GM13977 (cell line): ENCODE measurements at regions not wholly inside any gene's neighbourhood (a gene's known extent, or its start where the extent isn't known, plus 50 kb on each side); places are given as distances from the start of the nearest gene placed in this dataset.

ENCODE experiments used
- DNase-seq: peaks from one replicate; pipeline ENCODE4 v3.0.0; 2012; ENCODE audit warnings: low spot score
- CTCF ChIP-seq: IDR thresholded peaks from 2 replicates; pipeline ENCODE4 v1.5.1; 2012; ENCODE audit warnings: mild to moderate bottlenecking, control low read depth; ENCODE audit not compliant: insufficient read depth; ENCODE audit errors: extremely low read depth, missing control alignments
- in situ Hi-C: fragments of 300-500 bp; cut with MboI; formaldehyde crosslinking; loops from one replicate; pipeline ENCODE4 v1.12.0; 2022; ENCODE audit warnings: low sequenced_read_pairs, low pct_unique_long_range_greater_than_20kb, mixed read lengths, inconsistent platforms; ENCODE audit not compliant: unreplicated experiment

- no peak for DNase-seq
Measured at GRCh38 chr2:167860082-167860481, 387.3 kb downstream of the STK39 start.

GRCh38 chr2:167859676-167860075, 387.7 kb downstream of the STK39 start:
- in situ Hi-C loops, result no loop called here
- TF ChIP-seq CTCF, result no peak
- DNase-seq, result no peak

More at GRCh38 chr2:167860082-167860481, 387.3 kb downstream of the STK39 start:
- TF ChIP-seq CTCF, result no peak
- in situ Hi-C loops, result no loop called here

GRCh38 chr2:167858086-167858485, 389.3 kb downstream of the STK39 start:
- in situ Hi-C loops, result no loop called here
- TF ChIP-seq CTCF, result no peak
- no peak for DNase-seq

- no peak for TF ChIP-seq CTCF
- in situ Hi-C loops, result no loop called here
- no peak for DNase-seq
Measured at GRCh38 chr2:167857416-167857815, 390.0 kb downstream of the STK39 start.

GRCh38 chr2:167856190-167856589, 391.2 kb downstream of the STK39 start:
- in situ Hi-C loops, result no loop called here

GRCh38 chr2:167855211-167855610, 392.2 kb downstream of the STK39 start:
- no peak for DNase-seq
- in situ Hi-C loops, result no loop called here
- TF ChIP-seq CTCF, result no peak

More at GRCh38 chr2:167856190-167856589, 391.2 kb downstream of the STK39 start:
- DNase-seq, result no peak
- TF ChIP-seq CTCF, result no peak

- TF ChIP-seq CTCF, result no peak
- in situ Hi-C loops, result no loop called here
- no peak for DNase-seq
Measured at GRCh38 chr2:167853717-167854116, 393.7 kb downstream of the STK39 start.
